HEK293T (cell line): ENCODE measurements at regions not wholly inside any gene's neighbourhood (a gene's known extent, or its start where the extent isn't known, plus 50 kb on each side); places are given as distances from the start of the nearest gene placed in this dataset.

Experiments used
- CTCF ChIA-PET: fragments of 350-600 bp; formaldehyde crosslinking; extraction: SDS; loops from one replicate; lab custom pipeline; 2021; ENCODE audit warnings: antibody characterized with exemption, inconsistent platforms; lab: Yijun Ruan, JAX
- POLR2A ChIA-PET: fragments of 350-600 bp; formaldehyde crosslinking; extraction: SDS; loops from one replicate; lab custom pipeline; 2020; ENCODE audit warnings: antibody characterized with exemption, inconsistent platforms; lab: Yijun Ruan, JAX
- DNase-seq: peaks from one replicate; pipeline ENCODE4 v3.0.0; 2012; ENCODE audit warnings: mixed read lengths; ENCODE audit errors: extremely low spot score
- ARNT ChIP-seq: fragments of 450-650 bp; IDR thresholded peaks from 2 replicates; pipeline ENCODE4 v1.6.1; 2017; ENCODE audit warnings: mild to moderate bottlenecking
- BHLHE40 ChIP-seq: fragments of 450-650 bp; IDR thresholded peaks from 2 replicates; pipeline ENCODE4 v1.6.1; 2016; ENCODE audit warnings: mild to moderate bottlenecking, moderate library complexity, borderline replicate concordance
- CTBP1 ChIP-seq: fragments of 450-650 bp; IDR thresholded peaks from 2 replicates; pipeline ENCODE4 v1.6.1; 2016; ENCODE audit warnings: borderline replicate concordance
- ELF4 ChIP-seq: fragments of 450-650 bp; IDR thresholded peaks from 2 replicates; pipeline ENCODE4 v1.6.1; 2017; ENCODE audit warnings: antibody characterized with exemption
- FOXA1 ChIP-seq: fragments of 450-650 bp; IDR thresholded peaks from 2 replicates; pipeline ENCODE4 v1.6.1; 2016; ENCODE audit warnings: mild to moderate bottlenecking
- FOXK2 ChIP-seq: fragments of 450-650 bp; IDR thresholded peaks from 2 replicates; pipeline ENCODE4 v1.6.1; 2016; ENCODE audit warnings: mild to moderate bottlenecking
- FOXM1 ChIP-seq: fragments of 450-650 bp; IDR thresholded peaks from 2 replicates; pipeline ENCODE4 v1.6.1; 2017; ENCODE audit warnings: mild to moderate bottlenecking, borderline replicate concordance
- HDGF ChIP-seq: fragments of 450-650 bp; IDR thresholded peaks from 2 replicates; pipeline ENCODE4 v1.6.1; 2017; ENCODE audit warnings: antibody characterized with exemption, borderline replicate concordance
- L3MBTL2 ChIP-seq: fragments of 450-650 bp; conservative IDR thresholded peaks from 2 replicates; pipeline ENCODE4 v1.6.1; 2016; ENCODE audit warnings: mild to moderate bottlenecking
- LEF1 ChIP-seq: fragments of 450-650 bp; IDR thresholded peaks from 2 replicates; pipeline ENCODE4 v1.6.1; 2017; ENCODE audit warnings: mild to moderate bottlenecking, borderline replicate concordance
- NFRKB ChIP-seq: fragments of 450-650 bp; IDR thresholded peaks from 2 replicates; pipeline ENCODE4 v1.6.1; 2016; ENCODE audit warnings: mild to moderate bottlenecking, moderate library complexity
- PKNOX1 ChIP-seq: fragments of 450-650 bp; IDR thresholded peaks from 2 replicates; pipeline ENCODE4 v1.6.1; 2016
- SP1 ChIP-seq: fragments of 450-650 bp; IDR thresholded peaks from 2 replicates; pipeline ENCODE4 v1.6.1; 2017
- SUZ12 ChIP-seq: fragments of 450-650 bp; IDR thresholded peaks from 2 replicates; pipeline ENCODE4 v1.6.1; 2016; ENCODE audit warnings: mild to moderate bottlenecking
- TARDBP ChIP-seq: fragments of 450-650 bp; IDR thresholded peaks from 2 replicates; pipeline ENCODE4 v1.6.1; 2016
- ZNF384 ChIP-seq: fragments of 450-650 bp; IDR thresholded peaks from 2 replicates; pipeline ENCODE4 v1.6.1; 2016

GRCh38 chr16:61415126-61415525 lies 621.1 kb downstream of the CDH8 start:
- POLR2A ChIA-PET: no interaction called here
- CTCF ChIA-PET: no interaction called here
- DNase-seq: no peak
- TF ChIP-seq HDGF (no peak), BHLHE40 (no peak), SUZ12 (no peak), L3MBTL2 (no peak), FOXA1 (no peak), ZNF384 (no peak), FOXM1 (no peak), TARDBP (no peak), NFRKB (no peak), SP1 (no peak)

GRCh38 chr16:61413021-61413420 lies 623.2 kb downstream of the CDH8 start:
- no peak for TF ChIP-seq PKNOX1
- no peak for TF ChIP-seq SP1
- no peak for TF ChIP-seq ELF4
- no peak for TF ChIP-seq HDGF
- no peak for TF ChIP-seq TARDBP
- TF ChIP-seq FOXA1: no peak
- CTCF ChIA-PET: no interaction called here
- POLR2A ChIA-PET: no interaction called here
- DNase-seq: no peak

- DNase-seq: no peak
- POLR2A ChIA-PET: no interaction called here
- CTCF ChIA-PET: no interaction called here
- TF ChIP-seq FOXM1: no peak
- TF ChIP-seq PKNOX1: no peak
- no peak for TF ChIP-seq TARDBP
- no peak for TF ChIP-seq BHLHE40
- TF ChIP-seq FOXK2: no peak
- no peak for TF ChIP-seq SUZ12
- TF ChIP-seq LEF1: no peak
- no peak for TF ChIP-seq ARNT
- TF ChIP-seq HDGF: no peak
- TF ChIP-seq L3MBTL2: no peak
- no peak for TF ChIP-seq ZNF384
- no peak for TF ChIP-seq CTBP1
- TF ChIP-seq NFRKB: no peak
- no peak for TF ChIP-seq FOXA1
- TF ChIP-seq SP1: no peak
Measured at GRCh38 chr16:61412562-61412961, 623.7 kb downstream of the CDH8 start.

GRCh38 chr16:61409604-61410003 lies 626.6 kb downstream of the CDH8 start:
- no peak for TF ChIP-seq BHLHE40
- DNase-seq: no peak
- CTCF ChIA-PET: no interaction called here
- POLR2A ChIA-PET: no interaction called here

- no peak for DNase-seq
- CTCF ChIA-PET: no interaction called here
- POLR2A ChIA-PET: no interaction called here
- TF ChIP-seq BHLHE40 (no peak), FOXA1 (no peak), L3MBTL2 (no peak), ARNT (no peak), PKNOX1 (no peak), FOXM1 (no peak), CTBP1 (no peak), ELF4 (no peak), SP1 (no peak), NFRKB (no peak), TARDBP (no peak), ZNF384 (no peak), LEF1 (no peak), FOXK2 (no peak), HDGF (no peak), SUZ12 (no peak)
Measured at GRCh38 chr16:61403386-61403785, 632.9 kb downstream of the CDH8 start.

- ChIA-PET POLR2A (no interaction called here), CTCF (no interaction called here)
- DNase-seq: no peak
- no peak for TF ChIP-seq CTBP1
- TF ChIP-seq SUZ12: no peak
- no peak for TF ChIP-seq ARNT
- TF ChIP-seq ZNF384: no peak
- TF ChIP-seq LEF1: no peak
- no peak for TF ChIP-seq TARDBP
- TF ChIP-seq HDGF: no peak
- TF ChIP-seq L3MBTL2: no peak
- no peak for TF ChIP-seq NFRKB
- no peak for TF ChIP-seq FOXK2
- TF ChIP-seq SP1: no peak
- no peak for TF ChIP-seq BHLHE40
- TF ChIP-seq FOXA1: no peak
Measured at GRCh38 chr16:61391896-61392295, 644.3 kb downstream of the CDH8 start.

GRCh38 chr16:61390965-61391637 lies 645.1 kb downstream of the CDH8 start:
- CTCF ChIA-PET: no interaction called here

More at GRCh38 chr16:61390965-61391637, 645.1 kb downstream of the CDH8 start:
- no peak for TF ChIP-seq ZNF384
- TF ChIP-seq PKNOX1: no peak
- no peak for TF ChIP-seq SUZ12
- no peak for TF ChIP-seq BHLHE40
- no peak for TF ChIP-seq CTBP1
- no peak for TF ChIP-seq FOXM1
- no peak for TF ChIP-seq SP1
- TF ChIP-seq NFRKB: no peak
- TF ChIP-seq TARDBP: no peak
- no peak for TF ChIP-seq ARNT
- no peak for TF ChIP-seq FOXA1
- no peak for TF ChIP-seq LEF1
- TF ChIP-seq L3MBTL2: no peak
- DNase-seq: no peak
- POLR2A ChIA-PET: no interaction called here
